Progenitor cell of endocrine pancreas (in vitro differentiated cells): ENCODE measurements at regions not wholly inside any gene's neighbourhood (a gene's known extent, or its start where the extent isn't known, plus 50 kb on each side); places are given as distances from the start of the nearest gene placed in this dataset.

Experiments
- DNase-seq: peaks from one replicate; pipeline ENCODE4 v3.0.0; 2021; ENCODE audit warnings: low spot score; ENCODE audit not compliant: unreplicated experiment
- H3K27ac Mint-ChIP-seq: 2 replicates; pipeline ENCODE4 v1.8.0; 2021; ENCODE audit warnings: mild to moderate bottlenecking, moderate library complexity, mixed read lengths
- H3K27me3 Mint-ChIP-seq: 2 replicates; pipeline ENCODE4 v1.8.0; 2021; ENCODE audit warnings: mixed read lengths
- H3K36me3 Mint-ChIP-seq: 2 replicates; pipeline ENCODE4 v1.8.0; 2022; ENCODE audit warnings: mixed read lengths; ENCODE audit not compliant: insufficient read depth
- H3K4me1 Mint-ChIP-seq: 2 replicates; pipeline ENCODE4 v1.8.0; 2021; ENCODE audit warnings: low read depth, mixed read lengths
- H3K4me3 Mint-ChIP-seq: 2 replicates; pipeline ENCODE4 v1.8.0; 2021; ENCODE audit warnings: low read depth, mild to moderate bottlenecking, moderate library complexity, mixed read lengths
- H3K9me3 Mint-ChIP-seq: 2 replicates; pipeline ENCODE4 v1.8.0; 2021; ENCODE audit warnings: low read depth, mixed read lengths
- TF ChIP-seq, protein P1 (sequence below): fragments of 200-600 bp; sonication (generic); IDR thresholded peaks from one replicate; pipeline ENCODE4 v1.5.0; 2021; ENCODE audit warnings: antibody characterized with exemption, mild to moderate bottlenecking; ENCODE audit not compliant: unreplicated experiment

DNA sequence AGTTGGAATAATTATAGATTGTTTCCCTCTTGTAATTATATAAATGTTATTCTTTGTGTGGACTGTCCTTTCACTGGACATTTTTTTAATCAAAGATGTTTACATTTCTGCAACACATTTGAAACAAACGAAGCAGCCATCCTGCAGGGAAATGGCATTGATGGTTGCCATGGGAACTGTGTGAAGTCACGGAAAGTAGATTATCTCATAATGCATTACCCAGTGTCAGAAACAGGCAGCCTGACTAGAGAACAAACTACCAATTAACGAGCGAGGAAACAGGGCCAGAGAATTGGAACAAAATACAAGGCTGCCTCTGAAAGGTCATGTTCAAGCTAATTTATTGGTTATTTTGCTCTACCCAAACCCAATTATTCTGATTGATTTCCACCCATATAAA lies 96.9 kb upstream of the LARGE1 start:
- Mint-ChIP-seq H3K36me3 (no peaks in the 10 kb centered on the region), H3K4me1 (no peaks in the 10 kb centered on the region), H3K9me3 (peaks cover 12% of the 10 kb centered on the region), H3K27me3 (peaks cover 4% of the 10 kb centered on the region), H3K4me3 (no peak overlapping the region), H3K27ac (no peak overlapping the region)
- TF ChIP-seq, protein P1, sequence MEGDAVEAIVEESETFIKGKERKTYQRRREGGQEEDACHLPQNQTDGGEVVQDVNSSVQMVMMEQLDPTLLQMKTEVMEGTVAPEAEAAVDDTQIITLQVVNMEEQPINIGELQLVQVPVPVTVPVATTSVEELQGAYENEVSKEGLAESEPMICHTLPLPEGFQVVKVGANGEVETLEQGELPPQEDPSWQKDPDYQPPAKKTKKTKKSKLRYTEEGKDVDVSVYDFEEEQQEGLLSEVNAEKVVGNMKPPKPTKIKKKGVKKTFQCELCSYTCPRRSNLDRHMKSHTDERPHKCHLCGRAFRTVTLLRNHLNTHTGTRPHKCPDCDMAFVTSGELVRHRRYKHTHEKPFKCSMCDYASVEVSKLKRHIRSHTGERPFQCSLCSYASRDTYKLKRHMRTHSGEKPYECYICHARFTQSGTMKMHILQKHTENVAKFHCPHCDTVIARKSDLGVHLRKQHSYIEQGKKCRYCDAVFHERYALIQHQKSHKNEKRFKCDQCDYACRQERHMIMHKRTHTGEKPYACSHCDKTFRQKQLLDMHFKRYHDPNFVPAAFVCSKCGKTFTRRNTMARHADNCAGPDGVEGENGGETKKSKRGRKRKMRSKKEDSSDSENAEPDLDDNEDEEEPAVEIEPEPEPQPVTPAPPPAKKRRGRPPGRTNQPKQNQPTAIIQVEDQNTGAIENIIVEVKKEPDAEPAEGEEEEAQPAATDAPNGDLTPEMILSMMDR, result no peak
- no peak for DNase-seq

DNA sequence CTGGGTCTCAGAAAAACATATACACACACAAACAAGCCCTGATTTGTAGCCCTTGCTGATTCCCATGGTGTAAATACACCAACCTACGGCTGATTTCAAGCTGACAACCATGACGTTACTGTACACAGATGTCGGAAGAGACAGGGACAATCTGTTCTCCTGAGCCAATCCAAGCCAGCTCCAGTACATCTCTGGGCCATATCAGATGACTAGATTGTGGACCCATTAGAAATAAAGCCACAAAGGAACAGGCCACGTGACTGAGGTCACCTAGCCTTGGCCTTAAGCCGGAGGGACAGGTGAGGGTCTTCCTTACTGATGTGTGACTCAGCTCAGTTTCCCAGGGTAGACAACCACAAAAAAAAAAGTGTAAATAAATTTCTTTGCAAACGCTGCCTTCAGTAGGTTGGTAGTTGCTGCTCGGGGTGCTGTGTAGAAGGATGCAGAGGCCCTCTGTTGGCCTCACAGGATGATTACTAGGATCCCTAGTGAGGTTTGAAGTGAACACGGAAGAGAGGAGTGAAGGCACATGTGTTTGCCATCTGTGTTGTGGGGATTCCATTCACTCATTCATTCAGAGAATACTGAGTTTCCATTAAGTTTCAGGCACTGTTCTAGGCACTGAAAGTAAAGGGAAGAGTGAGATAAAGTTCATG lies 99.0 kb upstream of the LARGE1 start:
- H3K4me1 Mint-ChIP-seq, result no peaks in the 10 kb centered on the region
- TF ChIP-seq, protein P1, result no peak
- peaks cover 8% of the 10 kb centered on the region for H3K27me3 Mint-ChIP-seq
- H3K27ac Mint-ChIP-seq, result no peak overlapping the region
- H3K36me3 Mint-ChIP-seq, result no peaks in the 10 kb centered on the region
- H3K4me3 Mint-ChIP-seq, result no peak overlapping the region
- H3K9me3 Mint-ChIP-seq, result peaks cover 7% of the 10 kb centered on the region
- DNase-seq, result no peak

DNA sequence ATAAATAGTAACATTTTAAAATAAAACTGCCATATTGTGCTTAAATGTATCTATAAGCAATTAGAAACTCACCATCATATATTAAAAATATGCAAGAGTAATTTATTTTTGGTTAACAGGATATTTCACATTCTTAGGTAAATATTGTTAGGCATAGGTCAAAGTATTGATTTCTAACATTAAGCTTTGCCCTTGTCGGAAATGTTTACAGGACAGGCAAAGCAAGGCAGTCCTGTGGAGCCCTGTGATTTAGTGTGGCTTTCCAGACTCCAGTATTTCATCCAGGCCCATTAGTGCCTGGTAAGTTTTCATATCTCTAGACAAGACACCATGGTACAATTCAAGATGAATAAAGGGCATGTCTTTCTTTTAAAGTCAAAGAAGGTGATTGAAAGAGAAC lies 114.9 kb upstream of the LARGE1 start:
- DNase-seq, result no peak
- H3K36me3 Mint-ChIP-seq, result no peaks in the 10 kb centered on the region
- no peaks in the 10 kb centered on the region for H3K4me1 Mint-ChIP-seq
- H3K4me3 Mint-ChIP-seq, result no peak overlapping the region
- peaks cover 20% of the 10 kb centered on the region for H3K27me3 Mint-ChIP-seq
- peaks cover 9% of the 10 kb centered on the region for H3K9me3 Mint-ChIP-seq
- TF ChIP-seq, protein P1, result no peak
- H3K27ac Mint-ChIP-seq, result no peak overlapping the region

DNA sequence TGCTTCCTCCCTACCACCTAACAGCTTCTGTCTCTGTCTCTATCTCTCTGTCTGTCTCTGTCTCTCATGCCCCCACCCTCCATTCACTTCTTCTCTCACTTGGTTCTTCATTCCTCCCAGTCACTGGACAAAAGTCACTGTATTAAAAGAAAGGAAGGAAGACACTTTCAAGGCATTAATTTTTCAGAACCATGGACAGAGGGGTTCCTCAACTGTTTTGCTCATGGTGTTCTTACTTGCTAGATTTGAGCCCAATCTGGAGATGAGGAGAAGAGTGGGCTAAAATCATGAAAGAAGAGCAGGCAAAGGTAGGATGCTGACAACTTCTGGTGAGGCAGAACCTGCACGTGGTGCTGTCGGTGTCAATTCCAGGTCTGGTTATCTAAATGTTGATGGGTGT lies 116.7 kb upstream of the LARGE1 start:
- TF ChIP-seq, protein P1, result no peak
- Mint-ChIP-seq H3K4me1 (no peaks in the 10 kb centered on the region), H3K9me3 (peaks cover 3% of the 10 kb centered on the region), H3K27me3 (peaks cover 21% of the 10 kb centered on the region), H3K27ac (no peak overlapping the region), H3K36me3 (no peaks in the 10 kb centered on the region), H3K4me3 (no peak overlapping the region)
- no peak for DNase-seq

DNA sequence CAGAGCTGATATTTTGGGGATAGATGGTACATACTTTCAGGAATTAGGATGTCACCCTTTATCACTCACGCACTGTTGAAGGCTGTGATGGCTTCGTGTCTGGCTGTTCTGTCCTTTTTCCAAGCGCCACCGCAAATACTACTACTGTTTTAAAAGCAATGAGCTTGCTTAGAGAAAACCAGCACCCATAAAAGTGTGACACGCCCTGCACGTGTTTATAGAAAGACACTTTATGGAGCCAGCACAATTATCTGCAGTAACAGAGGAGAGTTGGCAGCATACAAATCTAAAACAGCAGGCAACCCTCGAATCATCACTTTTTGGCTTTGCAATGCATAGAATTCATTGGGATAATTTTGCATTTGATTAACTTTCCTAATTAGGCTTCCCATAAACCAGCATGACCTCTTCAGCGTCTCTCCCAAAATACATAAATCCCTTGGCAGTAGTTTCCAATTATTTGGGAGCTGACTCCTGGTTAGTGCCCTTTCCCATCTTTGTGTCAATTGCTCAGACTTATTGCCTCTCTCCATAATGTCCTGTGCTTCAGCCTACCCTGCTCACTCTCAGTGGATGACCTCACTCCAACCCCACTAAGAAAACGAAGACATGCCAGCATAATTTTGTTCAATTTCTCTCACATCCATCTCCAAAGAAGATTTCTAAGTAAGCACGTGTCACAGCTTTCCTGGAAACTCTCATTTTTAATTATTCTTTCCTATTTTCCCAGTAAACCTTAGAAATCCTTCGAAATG lies 118.7 kb upstream of the LARGE1 start:
- TF ChIP-seq, protein P1, result no peak
- Mint-ChIP-seq H3K4me1 (no peaks in the 10 kb centered on the region), H3K36me3 (no peaks in the 10 kb centered on the region), H3K9me3 (no peaks in the 10 kb centered on the region), H3K27ac (no peak overlapping the region), H3K4me3 (no peak overlapping the region), H3K27me3 (peaks cover 29% of the 10 kb centered on the region)
- no peak for DNase-seq
